Vagina (tissue), 2 donors: ENCODE measurements at regions not wholly inside any gene's neighbourhood (a gene's known extent, or its start where the extent isn't known, plus 50 kb on each side); places are given as distances from the start of the nearest gene placed in this dataset.
"Not testable (repeated sequence)": the region's sequence is repeated elsewhere in the genome, so short reads cannot be mapped to it uniquely, and the experiment has no call there.

Experiments used
- DNase-seq, 2 donors: peaks; one replicate each; pipeline ENCODE4 v3.0.0-alpha.2; 2017; ENCODE audit errors: extremely low spot score in 2 of 2
- H3K27ac ChIP-seq: fragments of 200-600 bp; sonication (generic); one replicate; pipeline ENCODE4 v1.5.1; 2019
- H3K27me3 ChIP-seq: fragments of 200-600 bp; sonication (generic); one replicate; pipeline ENCODE4 v1.5.1; 2019
- H3K36me3 ChIP-seq, 2 donors: fragments of 200-600 bp; sonication (generic); one replicate each; pipeline ENCODE4 v1.5.1; 2017 to 2019
- H3K4me1 ChIP-seq: fragments of 200-600 bp; sonication (generic); one replicate; pipeline ENCODE4 v1.5.1; 2019
- H3K4me3 ChIP-seq, 2 donors: fragments of 200-600 bp; sonication (generic); 1 replicate in 1 of 2; 2 replicates in 1 of 2; pipeline ENCODE4 v1.5.1; 2016 to 2019
- H3K9me3 ChIP-seq: fragments of 200-600 bp; sonication (generic); one replicate; pipeline ENCODE4 v1.5.1; 2019
- POLR2A ChIP-seq, 2 donors: fragments of 450-650 bp; IDR thresholded peaks; one replicate each; pipeline ENCODE4 v1.6.1; 2017; ENCODE audit warnings: antibody characterized with exemption in 2 of 2, mild to moderate bottlenecking in 2 of 2, moderate library complexity in 2 of 2
- POLR2AphosphoS5 ChIP-seq, 2 donors: sonication (generic); formaldehyde crosslinking; IDR thresholded peaks; one replicate each; pipeline ENCODE4 v1.9.0; 2017; ENCODE audit warnings: antibody characterized with exemption in 2 of 2, mild to moderate bottlenecking in 2 of 2, low read depth in 1 of 2; ENCODE audit not compliant: insufficient read depth in 1 of 2
- intact Hi-C: fragments of 100-400 bp; cut with DNase I; formaldehyde crosslinking; loops from one replicate; pipeline ENCODE4 v1.15.1; 2023
- TF ChIP-seq, protein P1 (sequence below), 3 experiments: fragments of 450-650 bp in 2 of 3; fragments of 200-600 bp in 1 of 3; sonication (generic) in 1 of 3; IDR thresholded peaks; one replicate each; pipeline ENCODE4 v1.5.1; 2017 to 2019; ENCODE audit warnings: antibody characterized with exemption in 3 of 3, mild to moderate bottlenecking in 2 of 3, moderate library complexity in 2 of 3

DNA sequence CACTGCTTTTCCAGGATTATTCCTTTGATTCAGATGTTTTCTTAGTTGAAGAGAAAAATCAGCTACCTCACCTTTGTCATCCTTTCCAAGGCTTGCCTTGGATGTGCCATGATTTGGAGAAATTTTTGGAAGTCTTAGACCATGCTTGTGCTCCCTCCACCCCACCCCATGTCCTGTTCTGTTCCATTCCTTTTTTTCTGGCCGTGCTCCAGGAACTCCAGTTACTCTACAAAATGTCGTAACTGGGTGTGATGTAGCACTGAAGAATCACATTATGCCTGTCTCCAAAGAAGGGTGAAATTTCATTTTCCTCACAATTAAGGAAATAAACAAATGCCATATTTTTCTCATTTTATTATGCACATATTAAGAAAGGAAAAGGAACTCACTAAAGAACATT lies 217.8 kb upstream of the ZRANB2 start:
- intact Hi-C loops, result no loop called here
- DNase-seq, result no peak
- H3K4me3 ChIP-seq, result no peak overlapping the region
- H3K9me3 ChIP-seq, result no peaks in the 10 kb centered on the region
- no peaks in the 10 kb centered on the region for H3K27me3 ChIP-seq
- H3K27ac ChIP-seq, result no peak overlapping the region
- no peaks in the 10 kb centered on the region for H3K4me1 ChIP-seq
- no peaks in the 10 kb centered on the region for H3K36me3 ChIP-seq
- TF ChIP-seq POLR2A (IDR thresholded peaks at IDR 0.05) (no peak), POLR2AphosphoS5 (IDR thresholded peaks at IDR 0.05; ENCODE audit: insufficient read depth in 1 of 2, low read depth in 1 of 2) (no peak)
- TF ChIP-seq, protein P1, sequence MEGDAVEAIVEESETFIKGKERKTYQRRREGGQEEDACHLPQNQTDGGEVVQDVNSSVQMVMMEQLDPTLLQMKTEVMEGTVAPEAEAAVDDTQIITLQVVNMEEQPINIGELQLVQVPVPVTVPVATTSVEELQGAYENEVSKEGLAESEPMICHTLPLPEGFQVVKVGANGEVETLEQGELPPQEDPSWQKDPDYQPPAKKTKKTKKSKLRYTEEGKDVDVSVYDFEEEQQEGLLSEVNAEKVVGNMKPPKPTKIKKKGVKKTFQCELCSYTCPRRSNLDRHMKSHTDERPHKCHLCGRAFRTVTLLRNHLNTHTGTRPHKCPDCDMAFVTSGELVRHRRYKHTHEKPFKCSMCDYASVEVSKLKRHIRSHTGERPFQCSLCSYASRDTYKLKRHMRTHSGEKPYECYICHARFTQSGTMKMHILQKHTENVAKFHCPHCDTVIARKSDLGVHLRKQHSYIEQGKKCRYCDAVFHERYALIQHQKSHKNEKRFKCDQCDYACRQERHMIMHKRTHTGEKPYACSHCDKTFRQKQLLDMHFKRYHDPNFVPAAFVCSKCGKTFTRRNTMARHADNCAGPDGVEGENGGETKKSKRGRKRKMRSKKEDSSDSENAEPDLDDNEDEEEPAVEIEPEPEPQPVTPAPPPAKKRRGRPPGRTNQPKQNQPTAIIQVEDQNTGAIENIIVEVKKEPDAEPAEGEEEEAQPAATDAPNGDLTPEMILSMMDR (IDR thresholded peaks at IDR 0.05), result no peak

DNA sequence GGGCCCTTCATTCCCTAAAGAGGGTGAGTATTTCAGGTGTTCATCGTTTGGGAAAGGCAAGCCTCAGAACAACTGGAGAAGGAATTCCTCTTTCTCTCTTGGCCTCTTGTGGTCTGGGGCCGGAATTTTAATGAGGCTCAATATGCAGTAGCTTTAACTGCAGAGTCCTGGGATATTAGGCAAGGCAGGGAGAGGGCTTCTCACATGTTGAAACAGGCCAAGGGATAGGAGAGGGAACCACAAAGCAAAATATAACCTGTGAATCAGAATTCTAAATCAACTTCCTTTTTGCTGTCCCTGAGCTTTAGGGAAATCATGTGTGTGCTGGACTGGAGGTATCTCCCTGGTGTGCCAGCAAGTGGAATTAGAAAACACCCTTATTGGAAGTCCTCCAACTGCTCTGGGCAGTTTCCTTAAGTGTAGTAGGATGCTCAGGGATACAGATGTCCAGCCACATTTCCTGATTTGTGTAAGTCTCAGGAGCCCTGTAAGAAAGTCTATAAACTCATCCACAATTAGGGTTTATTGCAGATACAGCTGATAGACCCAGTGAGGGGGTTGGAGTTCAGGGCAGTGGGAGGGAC lies 215.8 kb upstream of the ZRANB2 start:
- DNase-seq, result no peak
- intact Hi-C loops, result no loop called here
- TF ChIP-seq POLR2AphosphoS5 (IDR thresholded peaks at IDR 0.05; ENCODE audit: insufficient read depth in 1 of 2, low read depth in 1 of 2) (no peak), POLR2A (IDR thresholded peaks at IDR 0.05) (no peak)
- TF ChIP-seq, protein P1 (IDR thresholded peaks at IDR 0.05), result no peak
- Histone ChIP-seq H3K27ac (no peak overlapping the region), H3K36me3 (no peaks in the 10 kb centered on the region), H3K9me3 (no peaks in the 10 kb centered on the region), H3K4me3 (no peak overlapping the region), H3K4me1 (no peaks in the 10 kb centered on the region), H3K27me3 (no peaks in the 10 kb centered on the region)

DNA sequence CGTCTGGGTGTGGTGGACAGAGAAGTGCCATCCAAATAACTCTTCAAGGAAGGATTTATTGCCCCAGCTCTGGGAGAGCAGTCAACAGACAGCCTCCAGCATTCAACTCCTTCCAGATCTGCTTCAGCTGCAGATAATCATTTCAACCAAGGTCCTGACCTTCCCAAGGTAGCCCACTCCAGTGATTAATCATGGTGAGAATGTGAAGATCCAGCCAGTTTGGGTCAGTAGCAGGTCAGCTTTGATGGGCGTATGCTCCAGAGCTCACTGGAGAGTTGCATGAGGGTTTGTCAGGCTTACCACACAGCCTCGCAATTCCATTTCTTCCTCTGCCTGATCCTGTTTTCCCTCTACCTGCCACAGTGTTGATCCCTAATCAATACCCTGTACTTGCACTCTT lies 214.5 kb upstream of the ZRANB2 start:
- intact Hi-C loops, result no loop called here
- Histone ChIP-seq H3K9me3 (no peaks in the 10 kb centered on the region), H3K4me1 (no peaks in the 10 kb centered on the region), H3K4me3 (no peak overlapping the region), H3K27me3 (no peaks in the 10 kb centered on the region), H3K27ac (no peak overlapping the region), H3K36me3 (no peaks in the 10 kb centered on the region)
- TF ChIP-seq POLR2AphosphoS5 (IDR thresholded peaks at IDR 0.05; ENCODE audit: insufficient read depth in 1 of 2, low read depth in 1 of 2) (no peak), POLR2A (IDR thresholded peaks at IDR 0.05) (no peak)
- TF ChIP-seq, protein P1 (IDR thresholded peaks at IDR 0.05), result no peak
- no peak for DNase-seq

DNA sequence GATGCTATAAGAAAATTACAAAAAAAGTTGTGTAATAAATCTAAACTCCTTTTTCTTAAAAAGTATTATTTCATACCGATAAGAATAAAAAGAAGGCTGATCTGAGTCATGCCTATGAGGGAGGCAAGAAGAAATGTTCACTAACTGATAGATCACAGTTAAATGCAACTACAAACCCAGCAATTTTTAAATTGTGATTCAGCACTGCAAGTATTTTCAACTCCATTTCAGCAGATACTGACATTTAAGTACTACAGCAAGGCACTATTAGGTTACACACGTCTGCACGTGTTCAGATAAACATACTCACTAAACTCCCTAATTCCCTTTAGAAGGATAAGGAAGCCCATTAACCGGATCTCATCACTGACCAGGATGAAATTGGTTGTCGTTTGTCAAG lies 213.3 kb upstream of the ZRANB2 start:
- Histone ChIP-seq H3K4me3 (no peak overlapping the region), H3K27me3 (no peaks in the 10 kb centered on the region), H3K4me1 (no peaks in the 10 kb centered on the region), H3K36me3 (no peaks in the 10 kb centered on the region), H3K9me3 (no peaks in the 10 kb centered on the region), H3K27ac (no peak overlapping the region)
- DNase-seq, result no peak
- intact Hi-C loops, result no loop called here
- TF ChIP-seq POLR2AphosphoS5 (IDR thresholded peaks at IDR 0.05; ENCODE audit: insufficient read depth in 1 of 2, low read depth in 1 of 2) (no peak), POLR2A (IDR thresholded peaks at IDR 0.05) (no peak)
- TF ChIP-seq, protein P1 (IDR thresholded peaks at IDR 0.05), result no peak

DNA sequence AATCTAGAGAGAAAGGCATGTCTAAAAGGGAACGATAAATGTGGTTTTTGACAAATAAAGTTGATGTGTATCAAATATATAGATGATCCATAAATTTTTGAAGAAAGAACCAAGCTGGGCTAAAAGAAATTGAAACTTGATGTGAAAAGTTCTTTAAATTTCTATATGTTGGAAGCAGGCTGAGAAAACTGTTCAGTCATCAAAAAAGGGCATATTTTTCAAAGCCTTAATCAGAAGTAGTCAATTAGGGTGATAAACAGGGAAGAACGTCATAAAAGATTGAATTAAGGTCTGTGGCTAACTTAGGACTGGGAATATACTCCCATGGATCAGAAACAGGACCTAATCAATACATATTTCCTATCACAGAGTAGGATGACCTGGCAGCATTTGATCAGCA lies 211.4 kb upstream of the ZRANB2 start:
- TF ChIP-seq POLR2AphosphoS5 (IDR thresholded peaks at IDR 0.05; ENCODE audit: insufficient read depth in 1 of 2, low read depth in 1 of 2) (no peak), POLR2A (IDR thresholded peaks at IDR 0.05) (no peak)
- TF ChIP-seq, protein P1 (IDR thresholded peaks at IDR 0.05), result no peak
- Histone ChIP-seq H3K27ac (no peak overlapping the region), H3K9me3 (no peaks in the 10 kb centered on the region), H3K36me3 (no peaks in the 10 kb centered on the region), H3K4me3 (no peak overlapping the region), H3K27me3 (no peaks in the 10 kb centered on the region), H3K4me1 (no peaks in the 10 kb centered on the region)
- DNase-seq, result no peak
- intact Hi-C loops, result no loop called here

DNA sequence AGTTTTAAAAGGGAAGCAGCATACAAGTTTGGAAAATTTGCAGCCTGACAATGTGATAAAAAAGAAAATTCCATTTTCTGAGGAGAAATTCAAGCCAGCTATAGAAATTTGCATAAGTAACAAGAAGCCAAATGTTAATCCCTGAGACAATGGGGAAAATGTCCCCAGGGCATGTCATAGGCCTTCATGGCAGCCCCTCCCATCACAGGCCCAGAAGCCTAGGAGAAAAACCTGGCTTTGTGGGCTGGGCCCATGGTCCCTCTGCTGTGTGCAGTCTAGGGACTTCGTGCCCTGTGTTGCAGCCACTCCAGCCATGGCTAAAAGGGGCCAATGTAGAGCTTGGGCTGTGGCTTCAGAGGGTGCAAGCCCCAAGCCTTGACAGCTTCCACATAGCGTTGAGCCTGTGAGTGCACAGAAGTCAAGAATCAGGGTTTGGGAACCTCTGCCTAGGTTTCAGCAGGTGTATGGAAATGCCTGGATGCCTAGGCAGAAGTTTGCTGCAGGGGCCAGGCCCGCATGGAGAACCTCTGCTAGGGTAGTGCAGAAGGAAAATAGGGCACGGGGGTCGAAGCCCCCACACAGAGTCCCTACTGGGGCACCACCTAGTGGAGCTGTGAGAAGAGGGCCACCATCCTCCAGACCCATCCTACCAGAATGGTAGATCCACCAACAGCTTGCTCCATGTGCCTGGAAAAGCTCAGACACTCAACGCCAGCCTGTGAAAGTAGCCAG lies 209.8 kb upstream of the ZRANB2 start:
- H3K27ac ChIP-seq, H3K27me3 ChIP-seq, H3K4me1 ChIP-seq, H3K4me3 ChIP-seq, DNase-seq, H3K9me3 ChIP-seq, intact Hi-C loops, H3K36me3 ChIP-seq: not testable (repeated sequence)
